GM12873 (cell line): ENCODE measurements at regions not wholly inside any gene's neighbourhood (a gene's known extent, or its start where the extent isn't known, plus 50 kb on each side); places are given as distances from the start of the nearest gene placed in this dataset.

ENCODE experiments used
- CTCF ChIP-seq: IDR thresholded peaks from 2 replicates; pipeline ENCODE4 v1.5.1; 2012; ENCODE audit warnings: low read depth, mild to moderate bottlenecking, moderate library complexity, low read length, control low read depth; ENCODE audit not compliant: insufficient read depth; ENCODE audit errors: missing control alignments

GRCh38 chr3:190193210-190193609 is 72.5 kb upstream of the P3H2 start:
- TF ChIP-seq CTCF: no peak

GRCh38 chr3:190192739-190193138 is 72.0 kb upstream of the P3H2 start:
- TF ChIP-seq CTCF: no peak

DNA sequence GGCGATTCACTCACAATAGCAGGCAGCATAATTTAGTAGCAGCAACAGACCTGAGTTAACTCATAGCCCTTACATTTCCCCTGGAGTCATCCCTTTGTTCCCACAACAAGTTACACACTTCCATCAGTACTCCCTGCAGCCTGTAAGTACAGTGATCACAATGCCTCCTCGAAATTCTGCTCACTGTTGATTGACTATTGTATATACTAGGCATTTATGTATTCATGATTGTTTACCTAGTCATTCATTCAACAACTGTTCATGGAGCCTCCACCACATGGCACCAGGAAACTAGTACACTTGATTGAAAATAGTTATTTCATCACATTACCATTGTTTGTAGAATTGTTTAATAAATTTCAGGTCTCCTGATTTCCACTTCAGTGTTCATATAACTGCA is 71.4 kb upstream of the P3H2 start:
- TF ChIP-seq CTCF: no peak

DNA sequence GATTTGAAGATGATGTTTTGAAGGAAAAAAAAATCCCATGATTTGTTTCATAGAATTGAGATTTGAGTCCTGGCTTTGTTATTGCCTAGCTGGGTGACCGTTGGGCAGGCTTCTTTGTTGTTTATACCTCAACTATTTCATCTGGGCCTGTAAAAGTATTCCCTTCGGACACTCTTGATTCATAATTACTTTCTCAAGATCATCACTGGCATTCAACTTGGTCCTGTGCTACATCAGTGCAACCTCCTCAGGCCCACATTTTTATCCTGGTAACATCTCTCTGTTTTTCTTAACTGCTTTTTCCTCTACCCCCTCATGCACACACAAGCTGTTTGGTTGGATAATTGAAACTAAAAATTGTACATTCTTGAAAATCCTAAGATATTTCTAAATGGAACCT is 67.5 kb upstream of the P3H2 start:
- no peak for TF ChIP-seq CTCF

DNA sequence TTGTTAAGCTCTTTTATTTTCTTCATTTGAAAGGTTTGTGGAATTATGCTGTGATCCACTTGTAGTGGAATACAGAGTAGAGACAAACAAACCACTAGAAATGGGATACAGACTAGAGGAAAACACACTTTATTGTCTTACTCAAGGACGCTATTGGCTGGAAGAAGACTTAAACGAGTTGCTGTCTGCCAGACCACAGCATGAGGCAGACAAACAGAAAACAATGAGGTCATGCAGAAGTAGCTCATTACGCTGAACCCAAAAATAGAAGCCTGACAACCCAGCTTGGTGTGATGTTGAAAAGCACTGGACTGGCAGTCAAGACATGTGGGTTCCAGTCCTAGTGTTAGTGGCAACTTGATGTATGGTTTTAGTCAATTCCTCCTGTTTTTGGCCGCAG is 62.4 kb upstream of the P3H2 start:
- no peak for TF ChIP-seq CTCF

GRCh38 chr3:190182418-190183043 is 61.8 kb upstream of the P3H2 start:
- no peak for TF ChIP-seq CTCF

- no peak for TF ChIP-seq CTCF
Observed at GRCh38 chr3:190180268-190180667, 59.6 kb upstream of the P3H2 start.

GRCh38 chr3:190178779-190179178 is 58.1 kb upstream of the P3H2 start:
- TF ChIP-seq CTCF: no peak
